ENCODE measurements at regions not wholly inside any gene's neighbourhood (a gene's known extent, or its start where the extent isn't known, plus 50 kb on each side); places are given as distances from the start of the nearest gene placed in this dataset.

DNA sequence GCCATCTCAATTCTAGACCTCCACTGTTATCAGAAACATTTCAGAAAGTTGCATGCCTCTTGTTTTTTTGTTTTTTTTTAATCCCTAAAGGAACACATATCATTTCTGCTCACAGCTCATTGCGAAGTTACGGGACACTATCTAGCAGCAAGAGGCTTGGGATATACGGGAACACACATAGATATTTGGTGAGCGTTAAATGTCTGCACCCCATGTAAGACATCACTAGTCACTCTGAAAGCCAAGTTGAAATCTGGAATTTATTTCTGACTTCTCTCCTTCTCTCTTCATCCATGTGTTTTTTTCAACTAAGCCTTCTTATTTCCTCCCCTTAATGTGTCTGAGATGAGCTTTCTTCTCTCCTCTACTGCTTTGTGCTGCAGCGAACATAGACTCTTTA, 683.7 kb downstream of the PDHA2 start:
- H3K27ac ChIP-seq (ENCODE audit: low read depth in 1 of 2, low read length in 2 of 2): no peak overlapping the region
- H3K4me3 ChIP-seq (ENCODE audit: low read depth in 1 of 3, low read length in 3 of 3): no peak overlapping the region
- H3K9ac ChIP-seq (ENCODE audit: low read depth in 1 of 2, low read length in 2 of 2): no peak overlapping the region
- whole genome bisulfite sequencing: 88% methylated on average over 5 of the region's 5 CpGs
- DNase-seq (ENCODE audit: low spot score): no peak
- no peaks in the 10 kb centered on the region for H3K36me3 ChIP-seq (ENCODE audit: control insufficient read depth in 4 of 4, insufficient read depth in 3 of 4, low read depth in 1 of 4, low read length in 3 of 4)
- no peaks in the 10 kb centered on the region for H3K9me3 ChIP-seq (ENCODE audit: control insufficient read depth in 4 of 4, low read length in 3 of 4)
- TF ChIP-seq GABPA (IDR thresholded peaks at IDR 0.05 in 1 of 2, conservative IDR thresholded peaks at IDR 0.05 in 1 of 2) (no peak), RXRA (IDR thresholded peaks at IDR 0.05) (no peak), HNF4A (conservative IDR thresholded peaks at IDR 0.05) (no peak), RAD21 (IDR thresholded peaks at IDR 0.05) (no peak), ZBTB33 (IDR thresholded peaks at IDR 0.05) (no peak), EGR1 (IDR thresholded peaks at IDR 0.05; ENCODE audit: low read depth in 2 of 2) (no peak), FOXA2 (IDR thresholded peaks at IDR 0.05) (no peak), SP1 (IDR thresholded peaks at IDR 0.05) (no peak), HNF4G (IDR thresholded peaks at IDR 0.05) (no peak), NR2F2 (IDR thresholded peaks at IDR 0.05) (no peak), ATF3 (IDR thresholded peaks at IDR 0.05) (no peak)
- TF ChIP-seq, protein P1, sequence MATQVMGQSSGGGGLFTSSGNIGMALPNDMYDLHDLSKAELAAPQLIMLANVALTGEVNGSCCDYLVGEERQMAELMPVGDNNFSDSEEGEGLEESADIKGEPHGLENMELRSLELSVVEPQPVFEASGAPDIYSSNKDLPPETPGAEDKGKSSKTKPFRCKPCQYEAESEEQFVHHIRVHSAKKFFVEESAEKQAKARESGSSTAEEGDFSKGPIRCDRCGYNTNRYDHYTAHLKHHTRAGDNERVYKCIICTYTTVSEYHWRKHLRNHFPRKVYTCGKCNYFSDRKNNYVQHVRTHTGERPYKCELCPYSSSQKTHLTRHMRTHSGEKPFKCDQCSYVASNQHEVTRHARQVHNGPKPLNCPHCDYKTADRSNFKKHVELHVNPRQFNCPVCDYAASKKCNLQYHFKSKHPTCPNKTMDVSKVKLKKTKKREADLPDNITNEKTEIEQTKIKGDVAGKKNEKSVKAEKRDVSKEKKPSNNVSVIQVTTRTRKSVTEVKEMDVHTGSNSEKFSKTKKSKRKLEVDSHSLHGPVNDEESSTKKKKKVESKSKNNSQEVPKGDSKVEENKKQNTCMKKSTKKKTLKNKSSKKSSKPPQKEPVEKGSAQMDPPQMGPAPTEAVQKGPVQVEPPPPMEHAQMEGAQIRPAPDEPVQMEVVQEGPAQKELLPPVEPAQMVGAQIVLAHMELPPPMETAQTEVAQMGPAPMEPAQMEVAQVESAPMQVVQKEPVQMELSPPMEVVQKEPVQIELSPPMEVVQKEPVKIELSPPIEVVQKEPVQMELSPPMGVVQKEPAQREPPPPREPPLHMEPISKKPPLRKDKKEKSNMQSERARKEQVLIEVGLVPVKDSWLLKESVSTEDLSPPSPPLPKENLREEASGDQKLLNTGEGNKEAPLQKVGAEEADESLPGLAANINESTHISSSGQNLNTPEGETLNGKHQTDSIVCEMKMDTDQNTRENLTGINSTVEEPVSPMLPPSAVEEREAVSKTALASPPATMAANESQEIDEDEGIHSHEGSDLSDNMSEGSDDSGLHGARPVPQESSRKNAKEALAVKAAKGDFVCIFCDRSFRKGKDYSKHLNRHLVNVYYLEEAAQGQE (IDR thresholded peaks at IDR 0.05): no peak
- H3K4me1 ChIP-seq (ENCODE audit: control insufficient read depth in 4 of 4, insufficient read depth in 4 of 4, low read length in 3 of 4): no peaks in the 10 kb centered on the region
- H3K27me3 ChIP-seq (ENCODE audit: control insufficient read depth in 4 of 4, insufficient read depth in 4 of 4, low read length in 3 of 4): no peaks in the 10 kb centered on the region

GRCh38 chr4:96524311-96524875, 684.5 kb downstream of the PDHA2 start:
- Histone ChIP-seq H3K9ac (ENCODE audit: low read depth in 1 of 2, low read length in 2 of 2) (no peak overlapping the region), H3K4me3 (ENCODE audit: low read depth in 1 of 3, low read length in 3 of 3) (no peak overlapping the region), H3K36me3 (ENCODE audit: control insufficient read depth in 4 of 4, insufficient read depth in 3 of 4, low read depth in 1 of 4, low read length in 3 of 4) (no peaks in the 10 kb centered on the region), H3K27ac (ENCODE audit: low read depth in 1 of 2, low read length in 2 of 2) (no peak overlapping the region), H3K9me3 (ENCODE audit: control insufficient read depth in 4 of 4, low read length in 3 of 4) (no peaks in the 10 kb centered on the region), H3K27me3 (ENCODE audit: control insufficient read depth in 4 of 4, insufficient read depth in 4 of 4, low read length in 3 of 4) (no peaks in the 10 kb centered on the region), H3K4me1 (ENCODE audit: control insufficient read depth in 4 of 4, insufficient read depth in 4 of 4, low read length in 3 of 4) (no peaks in the 10 kb centered on the region)
- TF ChIP-seq, protein P1 (IDR thresholded peaks at IDR 0.05): no peak
- TF ChIP-seq JUND (IDR thresholded peaks at IDR 0.05): no peak
- DNase-seq (ENCODE audit: low spot score): no peak
- WGBS: 54% methylated on average over 12 of the region's 12 CpGs

Measured in liver (tissue), 7 donors.